Head of caudate nucleus (tissue), 42 donors: ENCODE measurements at regions not wholly inside any gene's neighbourhood (a gene's known extent, or its start where the extent isn't known, plus 50 kb on each side); places are given as distances from the start of the nearest gene placed in this dataset.
A peak's percentile ranks its signal among the peaks of the same experiment; 100 is the strongest.

ENCODE experiments used
- DNase-seq, 42 donors: peaks; one replicate each; pipeline versions ENCODE4 v3.0.0 to v3.0.0-alpha.2; 2020 to 2021; ENCODE audit warnings: mixed read lengths in 7 of 42
- intact Hi-C: fragments of 100-400 bp; cut with DNase I; formaldehyde crosslinking; loops from one replicate; pipeline ENCODE4 v1.15.0; 2022

DNA sequence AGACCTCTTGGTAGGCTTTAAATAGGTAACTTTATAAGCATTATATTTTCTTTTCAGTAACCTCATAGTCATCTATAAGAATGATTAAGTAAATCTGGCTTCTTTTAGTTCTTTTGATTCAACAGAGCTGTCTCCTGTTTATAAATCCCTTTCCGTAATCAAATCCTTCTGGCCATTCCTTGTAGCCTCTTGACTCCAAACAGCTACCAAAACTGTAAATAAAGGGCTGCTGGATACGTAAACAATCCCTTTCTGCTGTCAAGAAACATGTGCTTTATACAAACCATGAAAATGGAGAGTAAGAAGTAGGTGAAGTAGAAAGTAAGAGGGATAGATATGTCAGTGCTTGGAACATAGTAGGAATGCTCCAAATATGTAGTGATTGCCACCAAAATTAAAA, 183.2 kb upstream of the CASK start:
- intact Hi-C loops: no loop called here

DNA sequence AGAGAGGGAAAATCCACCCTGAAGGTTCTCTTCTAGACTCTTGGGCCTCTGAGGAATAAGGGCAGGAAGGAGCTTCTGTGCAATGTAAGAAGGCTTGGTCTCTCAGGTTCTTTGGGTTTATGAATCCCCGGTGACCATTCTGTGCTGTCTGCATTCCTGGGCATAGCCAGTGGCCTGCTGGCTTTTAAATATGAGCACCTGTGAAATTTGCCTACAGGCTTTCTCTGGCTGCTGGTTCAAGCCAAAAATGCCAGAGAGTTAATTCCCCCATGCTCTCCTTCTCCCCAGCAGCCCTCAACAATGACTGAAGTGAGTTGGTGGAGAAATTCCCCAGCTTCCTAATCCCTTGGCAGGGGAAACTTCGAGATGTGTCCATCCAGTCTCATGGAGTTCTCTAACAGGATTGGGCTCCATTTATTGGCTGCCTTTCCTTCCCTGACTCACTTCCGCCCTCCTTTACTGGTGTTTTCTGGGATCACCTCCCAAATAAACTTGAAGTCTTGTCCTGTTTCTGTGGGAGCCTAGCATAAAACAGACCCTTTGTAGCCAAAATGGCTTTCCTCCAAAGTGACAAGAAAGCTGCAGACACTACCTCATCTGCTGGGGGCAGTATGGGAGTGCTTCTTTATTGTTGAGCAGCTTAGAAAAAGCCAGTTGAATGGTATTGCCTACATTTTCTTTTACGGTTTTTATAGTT, 179.4 kb upstream of the CASK start:
- no peak for DNase-seq
- intact Hi-C loops: no loop called here

More for the DNA sequence above, 183.2 kb upstream of the CASK start:
- DNase-seq: no peak

DNA sequence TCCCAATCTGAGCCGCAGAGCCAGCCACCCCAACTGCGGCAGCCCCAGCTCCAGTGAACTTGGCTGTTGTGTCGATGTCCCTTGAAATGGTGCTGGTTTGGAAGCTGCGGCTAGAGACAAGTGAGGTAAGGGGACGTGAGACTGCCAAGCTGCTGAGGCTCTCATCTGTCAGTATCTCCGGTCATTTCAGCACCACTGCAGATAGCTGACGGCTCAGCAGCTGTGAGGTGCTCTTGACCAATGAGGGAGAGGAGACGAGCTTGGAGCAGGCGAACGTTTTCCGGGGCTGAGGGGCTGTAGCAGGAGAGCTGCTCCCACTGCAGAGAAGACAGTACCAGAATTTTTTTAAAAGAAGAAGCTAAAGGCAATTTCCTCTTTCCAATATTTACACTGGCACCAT, 175.5 kb upstream of the CASK start:
- intact Hi-C loops: no loop called here
- DNase-seq: peak in 1 of 42 donors; percentile 6

DNA sequence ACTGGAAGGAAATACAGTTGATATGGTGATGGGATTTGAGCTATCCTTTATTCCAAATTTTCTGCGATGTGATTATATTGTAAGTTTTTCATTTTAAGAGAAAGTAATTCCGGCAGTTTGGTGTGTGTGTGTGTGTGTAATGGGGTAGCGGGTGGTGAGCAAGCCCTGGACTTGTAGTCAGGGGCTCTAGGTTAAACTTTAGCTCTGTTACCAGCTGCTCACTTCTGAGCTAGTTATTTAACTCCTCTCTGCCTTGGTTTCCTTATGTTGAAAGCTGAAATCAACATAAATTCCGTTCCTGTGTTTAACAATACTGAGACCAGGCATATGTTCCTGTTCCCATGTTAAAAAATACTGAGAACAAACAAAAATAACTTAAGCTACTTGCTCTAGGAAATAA, 174.1 kb upstream of the CASK start:
- DNase-seq: no peak
- intact Hi-C loops: no loop called here

DNA sequence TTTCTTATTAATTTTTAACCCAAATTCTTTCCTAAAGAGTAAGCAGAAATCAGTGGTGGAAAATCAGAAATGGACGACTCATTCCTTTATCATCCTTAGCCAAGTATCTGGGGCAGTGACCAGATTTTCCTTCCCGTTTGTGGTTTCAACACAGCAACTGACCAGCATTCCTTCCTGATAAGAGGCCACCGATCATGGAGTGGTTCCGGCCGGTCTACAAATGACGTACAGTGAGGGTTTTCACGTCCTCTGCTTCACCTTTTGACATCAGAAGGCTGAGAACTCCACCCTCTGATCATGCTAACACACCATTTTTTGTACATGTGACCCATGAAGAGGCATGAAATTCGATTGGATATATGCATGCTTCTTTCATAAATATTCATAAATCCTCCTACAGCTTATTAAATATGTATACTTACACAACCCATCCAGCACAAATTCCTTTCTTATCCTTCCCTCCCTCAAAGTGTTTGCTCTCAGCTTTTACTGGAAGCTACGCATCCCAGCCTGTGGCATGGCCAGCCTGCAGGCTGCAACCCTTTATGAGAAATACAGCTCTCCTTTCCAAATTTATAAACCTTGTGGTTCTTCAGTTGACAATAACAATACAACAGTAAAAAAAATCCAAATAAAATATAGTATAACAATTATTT, 173.0 kb upstream of the CASK start:
- DNase-seq: no peak
- intact Hi-C loops: no loop called here

DNA sequence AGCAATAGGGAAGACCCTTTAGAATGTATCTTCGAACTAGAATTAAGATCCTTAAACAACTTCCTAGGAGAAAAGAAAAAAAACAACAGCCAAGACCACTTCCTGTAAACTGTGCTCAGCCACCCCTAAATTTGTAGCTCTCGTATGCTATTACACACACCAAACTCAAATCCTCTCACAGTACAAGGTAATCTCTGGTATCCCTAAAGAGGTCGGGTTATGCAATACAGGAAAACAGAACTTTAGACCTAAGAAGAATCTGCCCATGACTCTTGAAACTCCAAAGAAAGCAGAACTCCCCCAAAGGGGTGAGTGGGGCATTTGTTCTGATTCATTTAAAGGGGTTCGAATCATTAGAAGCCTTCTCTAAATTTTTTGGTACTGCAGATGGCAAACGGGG, 170.9 kb upstream of the CASK start:
- DNase-seq: no peak
- intact Hi-C loops: no loop called here

DNA sequence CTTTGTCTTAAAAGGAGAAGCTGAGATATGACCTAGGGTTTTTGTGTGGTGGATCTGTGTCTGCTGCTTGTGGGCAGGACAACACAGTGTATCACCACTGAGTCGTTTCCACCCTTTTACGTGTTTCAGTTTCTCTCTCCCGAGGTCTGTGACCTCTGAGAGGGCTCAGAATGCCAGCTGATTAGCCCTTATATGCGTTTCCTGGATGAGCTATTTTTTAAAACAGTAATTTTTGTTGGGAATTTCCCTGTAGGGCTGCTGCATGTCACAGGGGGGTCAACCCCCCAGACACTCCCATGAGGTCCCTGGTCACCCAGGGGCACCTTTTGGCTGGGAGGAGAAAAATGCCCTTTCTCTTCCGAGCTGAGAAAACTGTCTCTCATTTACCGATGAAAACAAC, 170.4 kb upstream of the CASK start:
- intact Hi-C loops: no loop called here
- DNase-seq: no peak

DNA sequence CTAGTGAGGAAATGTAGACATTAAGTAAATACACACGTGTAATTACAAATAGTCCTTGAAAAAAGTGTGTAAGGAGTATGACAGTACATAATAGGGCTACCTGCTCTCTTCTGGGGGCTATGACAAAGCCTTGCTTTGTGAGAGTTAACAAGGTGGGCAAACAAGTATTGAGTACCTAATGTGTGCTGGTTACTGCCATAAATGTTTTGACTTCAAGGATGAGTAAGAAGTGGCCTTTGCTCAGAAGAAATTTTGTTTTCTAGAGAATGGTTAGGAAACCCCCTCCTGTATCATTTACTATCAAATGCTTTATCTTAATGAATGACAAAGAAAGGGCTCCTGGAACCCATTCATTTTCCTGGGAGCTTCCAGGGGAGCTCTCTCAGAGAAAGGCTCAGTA, 167.0 kb upstream of the CASK start:
- no peak for DNase-seq
- intact Hi-C loops: no loop called here

DNA sequence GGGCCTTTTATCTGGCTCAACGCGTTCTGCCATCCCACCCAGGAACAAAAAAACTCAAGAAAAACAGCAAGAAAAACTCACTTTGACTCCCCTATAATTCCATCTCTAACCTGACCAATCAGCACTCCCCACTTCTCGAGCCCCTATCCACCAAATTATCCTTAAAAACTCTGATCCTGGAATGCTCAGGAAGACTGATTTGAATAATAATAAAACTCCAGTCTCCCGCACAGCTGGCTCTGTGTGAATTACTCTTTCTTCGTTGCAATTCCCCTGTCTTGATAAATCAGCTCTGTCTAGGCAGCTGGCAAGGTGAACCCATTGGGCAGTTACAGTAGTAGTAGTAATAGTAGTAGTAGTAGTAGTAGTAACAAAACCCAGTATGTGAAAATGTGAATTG, 165.7 kb upstream of the CASK start:
- intact Hi-C loops: no loop called here
- no peak for DNase-seq

DNA sequence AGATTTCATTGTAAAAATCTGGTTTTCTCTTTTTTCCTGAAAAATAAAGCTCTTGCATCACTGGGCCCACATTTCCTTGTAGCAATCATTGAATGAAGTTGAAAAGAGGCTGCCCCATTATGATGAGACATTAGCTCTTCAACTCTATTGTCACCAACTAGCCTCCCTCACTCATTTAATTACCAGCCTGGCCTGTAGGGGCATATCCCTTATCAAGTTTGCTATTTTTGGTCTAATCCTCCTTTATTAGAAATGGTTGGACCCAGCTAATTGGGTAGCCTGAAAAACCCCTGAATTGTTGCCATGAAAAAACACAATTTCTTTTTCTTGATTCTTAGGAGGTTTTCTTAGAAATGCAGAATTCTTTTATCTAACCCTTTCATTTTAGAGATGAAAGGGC, 164.6 kb upstream of the CASK start:
- no peak for DNase-seq
- intact Hi-C loops: no loop called here

DNA sequence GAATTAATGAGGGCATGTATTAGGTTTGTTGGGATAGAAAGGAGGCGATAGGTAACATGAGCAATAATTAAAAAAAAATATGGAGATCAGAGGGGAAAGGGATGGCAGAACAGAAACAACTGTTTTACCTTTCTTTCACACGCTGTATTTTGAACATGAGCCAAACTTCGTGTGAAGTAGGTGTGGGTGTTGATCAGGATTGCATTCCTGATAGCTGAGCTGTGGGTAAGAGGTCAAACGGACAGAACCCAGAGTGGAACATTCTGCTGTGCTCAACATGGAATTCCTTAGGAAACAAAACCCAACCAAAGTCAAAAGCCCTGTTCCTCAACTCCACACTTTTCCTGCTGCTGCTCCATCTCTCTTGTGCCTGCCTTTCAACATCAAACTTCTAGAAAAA, 162.5 kb upstream of the CASK start:
- DNase-seq: no peak
- intact Hi-C loops: no loop called here

DNA sequence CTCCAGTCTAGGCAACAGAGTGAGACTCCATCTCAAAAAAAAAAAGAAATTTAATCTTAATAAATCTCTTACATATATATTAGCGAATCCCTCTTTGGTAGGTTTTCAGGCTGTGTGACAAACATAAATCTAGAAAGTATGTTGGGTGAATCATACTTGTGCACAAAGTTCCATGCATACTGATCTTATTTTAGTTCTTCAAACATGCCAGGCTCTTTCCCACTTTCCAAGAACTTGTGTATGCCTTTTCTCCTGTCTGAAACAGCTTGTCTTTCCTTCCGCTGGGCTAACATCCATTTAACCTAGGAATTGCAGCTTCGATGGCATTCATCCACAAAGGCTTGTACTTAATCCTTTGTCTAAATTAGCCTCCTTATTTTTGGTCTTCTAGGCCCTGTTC, 156.6 kb upstream of the CASK start:
- DNase-seq: no peak

DNA sequence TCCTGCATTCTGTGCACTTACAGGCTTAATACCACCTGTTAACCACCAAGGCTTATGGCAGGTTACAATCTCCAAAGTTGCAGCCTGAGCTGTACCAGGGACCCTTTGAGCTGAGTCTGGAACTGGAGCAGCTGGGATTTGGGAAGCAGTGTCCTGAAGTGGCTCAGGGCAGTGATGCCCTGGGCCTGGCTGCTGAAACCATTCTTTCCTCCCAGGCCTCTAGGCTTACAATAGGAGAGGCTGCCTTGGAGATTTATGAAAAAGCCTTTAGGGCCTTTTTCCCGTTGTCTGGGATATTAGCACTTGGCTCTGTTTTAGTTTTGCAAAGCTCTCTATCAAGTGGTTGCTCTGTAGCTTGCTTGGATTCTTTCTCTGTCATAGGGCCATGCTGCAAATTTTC, 154.3 kb upstream of the CASK start:
- intact Hi-C loops: no loop called here
- DNase-seq: no peak

More for the DNA sequence above, 156.6 kb upstream of the CASK start:
- intact Hi-C loops: no loop called here

DNA sequence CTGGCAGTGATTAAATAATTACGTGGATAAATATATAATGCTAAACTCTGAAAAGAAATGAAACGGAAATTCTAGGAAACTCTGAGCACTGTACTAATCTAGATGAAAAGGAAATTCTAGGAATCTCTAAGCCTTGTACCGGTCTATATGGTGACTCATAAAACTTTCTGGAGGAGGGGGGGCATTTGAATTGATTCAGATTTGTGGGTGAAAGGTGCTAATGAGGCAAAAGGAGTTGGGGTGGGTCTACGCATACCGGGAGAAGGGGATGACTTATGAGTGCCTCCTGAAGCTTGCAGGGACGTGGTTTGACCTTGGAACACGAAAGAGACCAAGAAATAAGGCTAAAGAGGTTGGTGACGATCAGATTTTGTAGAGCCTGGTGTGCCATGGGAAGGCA, 151.7 kb upstream of the CASK start:
- DNase-seq: no peak
- intact Hi-C loops: no loop called here

DNA sequence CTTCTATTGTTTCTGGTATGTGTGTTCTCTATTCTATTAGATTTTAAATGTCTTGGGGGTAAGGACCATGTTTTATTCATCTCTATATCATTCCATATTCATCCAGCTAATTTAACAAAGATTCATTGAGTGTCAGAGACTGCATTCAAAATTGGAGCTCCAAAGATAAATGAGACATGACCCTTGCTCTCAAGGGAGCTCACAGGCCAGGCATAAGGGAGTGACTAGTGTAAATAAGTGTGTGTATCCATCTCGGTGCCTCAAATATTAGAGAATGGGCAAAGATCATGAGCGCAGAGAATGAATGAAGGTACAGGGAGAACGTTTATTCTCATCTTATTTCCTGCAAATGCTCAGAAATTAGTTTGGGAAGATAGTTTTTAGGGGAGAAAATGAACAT, 150.1 kb upstream of the CASK start:
- no peak for DNase-seq
- intact Hi-C loops: no loop called here

DNA sequence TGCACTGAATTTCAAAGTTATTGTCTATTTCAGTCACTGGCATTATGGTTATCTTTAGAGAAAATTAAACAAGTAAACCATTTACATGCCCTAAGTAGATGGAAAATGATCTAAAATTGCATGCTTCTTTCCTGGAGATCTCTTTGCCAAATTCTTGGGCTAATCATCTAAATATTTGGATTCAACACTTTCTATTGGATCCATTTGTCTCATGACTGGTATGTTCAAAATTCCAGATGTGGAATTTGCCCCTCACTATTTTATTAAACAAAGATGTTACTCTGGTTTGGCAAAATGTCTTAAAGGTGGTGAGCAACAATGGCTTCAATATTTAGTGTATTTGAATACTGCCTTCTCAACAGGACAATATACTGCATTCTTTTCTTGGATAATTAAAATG, 147.5 kb upstream of the CASK start:
- DNase-seq: no peak
- intact Hi-C loops: no loop called here

DNA sequence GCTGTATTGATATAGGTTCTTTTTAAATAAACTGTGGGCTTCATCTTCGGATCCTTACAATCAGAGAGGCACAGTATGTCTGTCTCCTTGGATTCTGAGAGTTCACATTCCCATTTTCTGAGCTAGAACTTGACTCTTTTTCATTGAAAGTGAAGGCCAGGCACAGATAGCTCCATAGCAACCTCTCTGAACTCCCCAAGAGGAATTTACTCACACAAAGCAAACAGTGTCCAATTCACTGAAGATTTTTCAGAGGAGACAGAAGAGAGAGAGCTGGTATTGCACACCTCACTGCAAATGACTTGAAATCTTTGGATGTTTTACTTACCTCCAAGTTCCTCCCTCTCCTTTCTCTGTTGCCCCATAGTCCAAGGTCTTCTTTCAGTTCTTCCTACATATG, 130.9 kb upstream of the CASK start:
- no peak for DNase-seq
- intact Hi-C loops: no loop called here

DNA sequence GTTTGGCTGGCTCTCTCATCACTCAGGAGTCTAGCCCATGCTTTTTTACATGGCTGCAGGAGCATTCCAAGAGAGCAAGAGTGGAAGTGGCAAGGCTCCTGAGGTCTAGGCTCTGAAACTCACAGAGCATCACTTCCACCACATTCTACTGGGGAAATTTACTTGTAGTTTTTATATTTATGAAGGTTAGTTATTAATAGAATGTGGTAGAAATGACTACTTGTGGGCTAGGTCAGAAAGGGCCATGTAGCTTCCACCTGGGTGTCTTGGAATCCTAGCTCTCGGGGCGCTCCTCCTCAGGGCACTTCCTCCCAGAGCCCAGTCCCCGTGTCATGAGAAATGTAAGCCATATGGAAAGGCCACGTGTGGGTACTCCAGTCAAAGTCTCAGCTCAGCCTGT, 127.0 kb upstream of the CASK start:
- intact Hi-C loops: no loop called here
- DNase-seq: no peak

DNA sequence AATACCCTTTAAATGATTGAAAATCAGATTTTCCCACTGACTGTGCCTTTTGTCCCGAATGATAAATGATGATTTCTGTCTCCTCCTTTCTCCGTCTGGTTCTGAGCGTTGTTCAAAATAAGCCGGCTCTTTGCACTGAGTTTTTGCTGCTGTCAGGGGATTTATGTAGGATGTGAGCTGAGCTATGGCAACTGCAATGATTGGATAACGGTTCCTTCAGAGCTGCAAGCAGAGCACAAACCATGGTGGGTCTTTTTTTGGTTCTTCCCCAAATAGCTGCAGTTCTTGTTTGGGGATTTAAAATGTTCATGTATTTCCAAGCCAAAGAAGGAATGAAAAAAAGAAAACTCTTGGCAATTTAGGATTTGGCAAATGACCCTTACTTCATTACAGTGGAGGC, 124.5 kb upstream of the CASK start:
- peak in 7 of 42 donors; percentile 2 to 47 (median 10) for DNase-seq
- intact Hi-C loops: no loop called here

DNA sequence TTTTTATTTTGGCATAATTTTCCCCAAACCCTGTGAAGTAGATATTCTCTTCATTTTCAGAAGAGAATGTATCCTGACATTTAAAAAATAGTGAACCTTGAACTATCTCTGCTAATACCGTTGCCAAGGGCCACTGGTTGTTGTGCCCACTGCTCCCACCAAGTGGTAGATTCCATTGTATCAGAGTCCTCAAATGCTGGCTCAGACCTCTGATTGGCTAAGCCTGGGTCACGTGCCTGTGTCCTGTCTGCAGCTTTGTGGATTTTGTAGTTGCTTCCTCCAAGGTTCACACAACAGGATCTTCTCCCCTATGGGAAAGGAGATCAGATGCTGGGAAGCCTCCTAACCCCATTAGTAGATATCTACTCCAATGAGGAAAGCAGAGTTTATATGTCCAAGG, 104.8 kb upstream of the CASK start:
- no peak for DNase-seq
- intact Hi-C loops: no loop called here

DNA sequence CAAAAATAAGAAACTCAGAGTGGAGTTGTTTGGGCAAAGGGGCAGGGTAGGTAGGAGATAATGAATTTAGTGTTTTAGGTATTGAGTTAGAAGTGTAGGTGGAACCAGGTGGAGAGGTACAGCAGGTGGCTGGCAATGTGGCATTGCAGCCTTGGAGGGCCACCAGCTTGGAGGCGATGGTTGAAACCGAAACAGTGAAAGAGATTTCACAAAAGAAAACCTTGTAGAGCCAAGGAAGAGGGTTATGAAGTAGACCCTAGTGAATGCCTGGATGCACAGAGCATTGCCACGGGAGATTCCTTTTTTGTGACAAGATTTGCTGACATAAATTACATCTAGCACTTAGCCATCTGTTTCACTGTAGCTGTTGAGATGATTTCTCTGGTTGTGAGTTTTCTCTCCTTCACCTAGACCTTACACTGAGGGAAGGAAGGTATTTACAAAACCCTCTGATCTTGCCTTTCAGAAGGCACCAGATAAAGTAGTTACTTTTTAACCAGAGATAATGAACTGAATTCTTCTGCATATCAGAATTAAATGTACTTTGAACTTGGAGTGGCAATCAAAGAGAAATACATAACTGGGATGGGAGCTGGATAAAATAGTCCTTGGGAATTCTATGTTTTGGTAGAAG, 104.1 kb upstream of the CASK start:
- intact Hi-C loops: no loop called here
- no peak for DNase-seq
